PC-3 (cell line): ENCODE measurements at regions not wholly inside any gene's neighbourhood (a gene's known extent, or its start where the extent isn't known, plus 50 kb on each side); places are given as distances from the start of the nearest gene placed in this dataset.

Experiments
- EZH2 ChIP-seq: fragments of 300-600 bp; sonication (generic); IDR thresholded peaks from one replicate; pipeline ENCODE4 v1.6.1; 2017; ENCODE audit warnings: antibody characterized with exemption, mild to moderate bottlenecking, low read length; ENCODE audit not compliant: unreplicated experiment
- EZH2phosphoT487 ChIP-seq: fragments of 300-600 bp; sonication (generic); IDR thresholded peaks from 2 replicates; pipeline ENCODE4 v1.6.1; 2018; ENCODE audit warnings: mild to moderate bottlenecking, antibody characterized with exemption, low read length, borderline replicate concordance
- TF ChIP-seq, protein P1 (sequence below): fragments of 300-600 bp; sonication (generic); conservative IDR thresholded peaks from 2 replicates; pipeline ENCODE4 v1.5.1; 2017; ENCODE audit warnings: antibody characterized with exemption, low read depth, mild to moderate bottlenecking, low read length

DNA sequence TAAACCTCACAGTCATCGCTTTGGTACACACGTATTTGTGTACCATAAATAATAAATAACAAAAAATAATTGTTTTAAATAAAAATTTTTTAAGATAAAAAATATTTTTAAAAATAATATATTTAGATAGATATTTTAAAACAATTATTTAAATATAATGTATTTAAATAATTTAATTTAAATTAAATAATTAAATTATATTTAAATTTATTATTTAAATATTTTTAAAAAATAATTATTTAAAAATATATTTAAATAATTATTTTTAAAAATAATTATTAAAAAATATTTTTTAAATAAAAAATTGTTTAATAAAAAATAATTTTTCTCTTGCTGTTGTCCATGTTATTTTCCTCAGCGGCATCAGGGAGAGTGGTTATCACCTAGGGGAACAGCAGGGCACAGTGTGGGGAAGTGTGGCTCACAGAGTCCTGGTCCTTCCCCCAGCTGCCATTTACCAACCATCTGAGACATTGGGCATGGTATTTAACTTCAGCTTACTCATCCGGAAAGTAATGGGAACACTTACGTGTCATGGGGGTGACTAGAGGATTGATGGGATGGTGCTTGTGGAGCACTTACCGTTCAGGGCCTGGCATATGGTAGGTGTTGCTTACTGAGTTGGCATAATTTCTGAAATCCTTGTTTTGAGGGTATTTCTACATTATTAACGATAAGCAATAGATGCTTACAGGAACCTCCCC is 92.9 kb upstream of the TSPAN2 start:
- TF ChIP-seq, protein P1, sequence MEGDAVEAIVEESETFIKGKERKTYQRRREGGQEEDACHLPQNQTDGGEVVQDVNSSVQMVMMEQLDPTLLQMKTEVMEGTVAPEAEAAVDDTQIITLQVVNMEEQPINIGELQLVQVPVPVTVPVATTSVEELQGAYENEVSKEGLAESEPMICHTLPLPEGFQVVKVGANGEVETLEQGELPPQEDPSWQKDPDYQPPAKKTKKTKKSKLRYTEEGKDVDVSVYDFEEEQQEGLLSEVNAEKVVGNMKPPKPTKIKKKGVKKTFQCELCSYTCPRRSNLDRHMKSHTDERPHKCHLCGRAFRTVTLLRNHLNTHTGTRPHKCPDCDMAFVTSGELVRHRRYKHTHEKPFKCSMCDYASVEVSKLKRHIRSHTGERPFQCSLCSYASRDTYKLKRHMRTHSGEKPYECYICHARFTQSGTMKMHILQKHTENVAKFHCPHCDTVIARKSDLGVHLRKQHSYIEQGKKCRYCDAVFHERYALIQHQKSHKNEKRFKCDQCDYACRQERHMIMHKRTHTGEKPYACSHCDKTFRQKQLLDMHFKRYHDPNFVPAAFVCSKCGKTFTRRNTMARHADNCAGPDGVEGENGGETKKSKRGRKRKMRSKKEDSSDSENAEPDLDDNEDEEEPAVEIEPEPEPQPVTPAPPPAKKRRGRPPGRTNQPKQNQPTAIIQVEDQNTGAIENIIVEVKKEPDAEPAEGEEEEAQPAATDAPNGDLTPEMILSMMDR: no peak
- TF ChIP-seq EZH2 (no peak), EZH2phosphoT487 (no peak)
